ENCODE measurements at regions not wholly inside any gene's neighbourhood (a gene's known extent, or its start where the extent isn't known, plus 50 kb on each side); places are given as distances from the start of the nearest gene placed in this dataset.

DNA sequence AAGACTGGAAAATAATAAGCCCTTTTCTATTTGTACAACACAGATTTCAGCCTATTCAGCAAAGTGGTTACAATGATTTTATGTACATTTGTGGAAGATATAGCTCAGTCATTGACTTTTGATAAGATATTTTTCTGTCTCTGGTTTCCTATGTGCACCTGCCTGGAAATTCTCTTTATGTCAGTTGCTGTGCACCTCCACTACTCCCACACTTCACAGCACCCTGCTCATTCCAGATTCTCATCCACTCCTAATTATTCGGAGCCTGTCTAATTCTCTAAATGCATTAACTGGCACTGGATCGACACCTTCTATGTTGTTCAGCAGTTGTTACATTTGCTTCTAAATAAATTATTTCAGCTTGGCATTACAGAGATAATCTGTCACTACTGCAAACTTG, 275.1 kb upstream of the RND3 start:
- no peak for DNase-seq

DNA sequence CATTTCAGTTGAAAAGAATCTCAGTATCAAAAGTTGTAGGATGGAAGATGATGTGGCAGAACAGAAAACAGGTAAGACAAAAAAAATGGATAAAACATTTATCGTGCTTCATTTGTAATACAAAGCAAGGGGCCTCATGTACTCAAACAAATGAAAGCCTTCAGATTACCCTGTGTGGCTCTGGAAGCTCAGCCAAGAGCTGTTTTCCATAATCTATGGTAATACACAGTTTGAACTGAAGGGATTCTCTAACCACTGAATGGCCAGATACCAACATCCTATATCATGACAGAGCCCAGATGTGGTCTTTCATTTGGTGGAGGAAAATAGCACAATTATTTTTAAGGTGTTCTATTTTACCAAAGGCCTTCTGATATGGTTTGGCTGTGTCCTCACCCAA, 272.1 kb upstream of the RND3 start:
- no peak for DNase-seq

DNA sequence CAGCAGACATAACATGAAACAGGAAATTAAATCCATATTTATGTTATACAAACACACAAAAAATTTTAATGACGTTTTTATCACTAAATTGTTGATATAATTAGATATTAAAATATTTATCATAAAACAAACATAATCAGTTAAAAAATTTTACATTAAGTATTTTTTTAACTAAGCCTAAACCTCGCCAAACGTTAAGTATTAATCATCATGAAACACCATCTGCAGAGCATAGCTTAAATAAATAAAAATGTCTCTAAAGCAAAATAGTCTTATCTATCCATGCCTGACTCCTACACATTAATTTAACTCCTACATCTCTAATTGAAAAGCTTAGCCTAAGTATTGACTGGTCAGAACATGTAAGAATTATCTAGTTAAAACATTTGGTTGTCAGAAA, 271.6 kb upstream of the RND3 start:
- no peak for DNase-seq

DNA sequence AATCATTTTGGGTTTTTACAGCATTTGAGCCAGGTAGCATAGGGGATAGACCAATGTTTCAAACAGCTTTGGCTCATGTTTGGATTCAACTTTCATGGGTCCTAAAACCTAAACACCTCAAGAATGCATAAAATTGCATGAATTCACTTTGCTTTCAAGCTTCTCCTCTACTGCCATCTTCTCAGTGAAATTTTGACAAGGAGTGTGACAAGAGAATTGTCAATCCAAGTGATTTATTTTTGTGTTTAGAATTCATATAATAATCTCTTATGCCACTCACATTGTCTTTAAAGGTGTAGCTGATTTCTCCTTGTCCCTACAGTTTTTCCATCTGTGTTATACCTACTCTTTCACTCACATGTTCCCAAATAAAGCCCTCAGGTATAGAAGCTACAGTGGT, 264.8 kb upstream of the RND3 start:
- no peak for DNase-seq

DNA sequence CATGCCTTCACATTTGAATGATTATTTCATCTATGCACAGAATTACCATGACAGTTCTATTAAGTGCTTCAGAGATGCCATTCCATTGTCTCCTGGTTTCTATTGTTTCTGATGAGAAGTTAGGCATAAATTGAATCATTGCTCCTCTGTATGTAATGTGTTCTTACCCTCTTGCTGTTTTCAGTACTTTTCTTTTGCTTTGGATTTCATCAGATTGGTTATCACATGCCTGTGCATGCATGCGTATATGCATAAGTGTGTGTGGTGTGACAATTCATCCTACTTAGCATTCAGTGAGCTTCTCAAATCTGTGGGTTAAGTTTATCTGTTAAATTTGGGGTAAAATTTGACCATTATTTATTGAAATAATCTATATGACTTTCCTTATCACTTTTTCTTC, 263.3 kb upstream of the RND3 start:
- no peak for DNase-seq

DNA sequence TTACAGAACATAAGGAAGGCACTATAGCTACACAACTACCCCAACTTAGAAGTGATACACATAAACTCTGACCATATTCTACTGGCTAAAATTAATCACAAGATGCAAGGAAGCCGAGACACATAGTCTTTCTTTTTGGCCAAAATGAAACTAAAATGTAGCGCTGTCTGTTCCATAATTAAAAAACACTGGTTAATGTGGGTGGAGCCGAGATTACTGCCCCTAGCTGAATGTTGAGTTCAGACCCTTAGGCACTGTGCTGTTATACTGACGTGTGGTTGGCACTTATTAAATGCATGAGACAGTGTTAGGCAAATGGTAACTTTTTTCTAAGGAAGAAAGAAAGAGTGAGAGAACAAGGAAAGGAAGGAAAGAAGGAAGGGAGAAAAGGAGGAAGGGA, 254.6 kb upstream of the RND3 start:
- no peak for DNase-seq

DNA sequence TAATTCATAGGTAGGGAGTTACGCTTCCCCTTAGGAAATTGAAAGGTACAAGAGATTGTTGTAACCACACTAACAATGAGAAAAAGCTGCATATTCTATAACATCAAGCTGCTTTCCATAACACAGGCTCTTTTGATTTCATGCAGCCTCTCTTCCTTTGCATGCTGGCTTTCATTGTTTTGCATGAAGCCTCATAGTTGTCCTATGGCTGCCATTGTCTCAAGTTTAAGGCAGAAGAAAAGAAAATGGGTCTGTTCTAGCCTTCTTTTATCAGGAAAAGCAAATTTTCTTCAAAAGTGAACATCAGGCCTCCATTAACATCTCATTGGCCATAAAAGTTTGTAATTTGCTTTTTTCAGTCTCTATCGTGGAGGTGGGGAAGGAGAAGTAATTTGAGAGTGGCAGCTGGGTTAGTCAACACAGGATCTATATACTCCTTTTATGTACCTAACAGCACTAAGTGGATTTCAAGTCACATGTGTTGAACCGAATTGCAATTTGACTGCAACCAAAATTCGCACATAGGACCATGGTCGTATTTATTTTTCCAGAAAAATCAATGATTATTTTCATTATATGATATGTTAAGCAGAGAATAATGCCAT, 248.5 kb upstream of the RND3 start:
- no peak for DNase-seq

DNA sequence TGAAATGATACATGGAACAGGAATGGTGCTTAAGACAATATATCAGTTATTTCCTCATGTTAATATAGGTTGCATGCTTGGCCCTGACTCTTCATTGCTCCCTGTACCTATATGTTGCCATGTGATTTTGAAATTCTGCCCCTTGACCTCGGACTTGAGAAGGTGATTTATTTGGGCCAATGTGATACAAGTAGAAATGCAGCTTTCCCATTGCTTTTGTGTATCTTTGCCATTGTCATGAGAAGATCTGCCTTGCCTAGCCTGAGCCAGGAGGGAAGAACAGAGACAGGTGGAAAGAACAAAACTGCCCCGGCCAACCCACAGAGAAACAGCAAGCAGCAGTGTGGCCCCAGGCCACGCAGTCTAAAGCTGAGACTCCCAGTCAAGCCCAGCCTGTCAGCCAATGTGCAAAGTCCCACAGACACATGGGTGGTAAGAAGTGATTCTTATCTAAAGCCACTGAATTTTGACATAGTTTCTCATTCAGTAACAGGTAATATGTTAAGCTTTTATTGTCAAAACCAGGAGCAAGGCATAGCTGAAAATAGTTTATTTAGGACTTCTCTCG, 245.7 kb upstream of the RND3 start:
- no peak for DNase-seq

DNA sequence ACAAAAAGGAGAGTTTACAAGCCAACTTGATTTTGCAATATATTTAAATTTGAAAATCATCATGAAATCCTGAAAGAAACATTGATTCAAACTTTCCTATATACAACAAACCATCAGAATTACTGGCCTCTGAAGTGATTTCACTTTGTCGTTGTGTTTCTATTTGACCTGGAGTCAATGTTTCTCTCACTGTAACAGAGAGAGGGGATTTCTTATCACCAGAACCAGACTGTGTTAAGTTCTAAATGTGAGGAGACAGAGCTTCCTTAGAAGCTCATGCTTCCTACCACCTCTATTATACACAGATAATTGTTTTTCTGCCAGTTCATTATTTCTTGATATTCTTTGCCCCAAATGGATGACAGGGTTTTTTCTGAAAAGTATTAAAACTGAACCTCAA, 245.0 kb upstream of the RND3 start:
- no peak for DNase-seq

DNA sequence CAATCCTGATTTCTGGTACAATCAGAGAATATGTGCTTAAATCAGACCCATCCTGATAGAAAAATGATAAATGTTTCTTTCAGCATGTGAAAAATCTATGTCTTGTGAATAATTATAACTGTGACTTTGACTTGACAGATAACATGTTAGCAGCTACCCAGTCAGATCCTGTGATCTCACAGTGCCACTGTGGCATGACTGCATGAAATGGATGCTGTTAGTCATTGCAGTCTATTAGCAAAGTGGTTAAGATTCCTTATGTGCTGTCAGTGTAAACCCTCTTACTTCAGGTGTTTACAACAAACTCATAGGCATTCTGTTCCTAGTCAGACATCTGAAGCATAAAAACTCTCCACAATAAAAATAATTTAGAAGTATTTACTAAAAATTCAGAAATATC, 244.6 kb upstream of the RND3 start:
- DNase-seq, result no peak

DNA sequence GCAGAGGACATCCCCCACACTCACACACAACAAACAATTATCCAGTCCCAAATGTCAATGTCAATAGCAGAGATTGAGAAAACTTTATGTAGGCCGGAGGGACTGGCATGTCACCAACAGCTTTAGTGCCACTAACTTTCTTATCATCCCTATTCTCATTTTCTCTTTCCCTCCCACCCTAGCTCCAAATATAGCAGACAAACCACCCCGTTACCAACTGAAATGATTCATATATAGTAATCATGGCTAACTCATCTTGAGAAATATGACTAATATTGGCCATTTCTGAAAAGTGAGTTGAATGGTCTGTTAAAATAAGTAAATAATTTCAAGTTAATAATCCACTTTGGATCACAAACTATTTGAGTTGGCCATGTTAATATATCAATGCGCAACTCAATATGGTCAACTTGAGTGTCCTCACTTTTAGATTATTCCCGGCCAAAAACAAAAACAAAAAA, 242.1 kb upstream of the RND3 start:
- DNase-seq, result no peak

DNA sequence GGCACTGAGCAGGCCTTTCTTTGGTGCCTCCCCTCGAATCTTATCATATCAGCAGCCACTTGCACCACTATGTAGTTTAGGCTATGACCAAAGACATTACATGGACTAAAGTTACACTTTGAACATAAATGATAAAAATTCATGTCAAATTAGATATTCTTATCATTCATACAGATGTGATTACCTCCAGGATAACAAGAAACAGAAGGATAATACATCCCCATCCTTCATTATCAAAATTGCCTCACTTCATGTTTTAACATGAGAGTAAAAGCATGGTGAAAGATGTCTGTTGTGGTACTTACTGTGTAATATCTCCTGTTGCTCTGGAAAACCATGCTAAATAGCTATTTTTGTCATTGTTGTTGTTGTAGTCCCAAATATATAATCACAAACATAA, 230.8 kb upstream of the RND3 start:
- no peak for DNase-seq

DNA sequence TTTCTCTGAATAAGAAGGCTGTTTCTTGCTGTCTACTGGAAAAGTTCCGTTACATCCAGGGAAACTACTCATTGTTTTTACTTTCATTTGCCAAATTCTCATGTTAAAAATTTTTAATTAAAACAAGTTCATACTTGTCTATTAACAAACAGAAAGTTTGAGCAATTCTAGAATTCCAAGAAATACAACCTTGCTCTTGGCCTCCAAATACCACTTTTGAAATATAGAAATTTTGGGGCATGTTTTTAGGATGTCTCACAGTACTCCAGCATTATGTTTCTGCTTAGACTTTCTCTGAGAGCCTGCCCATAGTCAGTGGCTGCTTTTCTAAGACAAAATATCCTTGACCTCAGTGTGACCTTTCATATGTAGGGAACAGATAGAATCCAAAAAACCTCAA, 228.7 kb upstream of the RND3 start:
- DNase-seq, result no peak

DNA sequence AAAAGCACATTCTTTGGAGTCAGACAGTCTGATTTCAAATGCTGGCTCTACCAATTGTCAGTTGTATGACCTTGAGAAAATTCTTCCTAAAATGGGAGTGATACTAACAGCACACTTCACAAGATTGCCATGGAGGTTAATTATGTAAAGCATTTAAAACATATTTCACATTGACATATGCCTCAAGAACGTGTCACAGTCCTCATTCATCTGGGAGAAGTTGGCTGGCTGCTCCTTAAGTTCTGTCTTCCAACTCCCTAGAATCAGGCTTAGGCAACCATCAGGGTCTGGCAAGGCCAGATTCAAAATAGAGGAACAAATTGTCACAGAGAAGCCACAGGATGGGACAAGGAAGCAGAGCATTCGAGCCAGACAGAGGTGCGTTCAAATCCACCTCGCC, 228.0 kb upstream of the RND3 start:
- no peak for DNase-seq

DNA sequence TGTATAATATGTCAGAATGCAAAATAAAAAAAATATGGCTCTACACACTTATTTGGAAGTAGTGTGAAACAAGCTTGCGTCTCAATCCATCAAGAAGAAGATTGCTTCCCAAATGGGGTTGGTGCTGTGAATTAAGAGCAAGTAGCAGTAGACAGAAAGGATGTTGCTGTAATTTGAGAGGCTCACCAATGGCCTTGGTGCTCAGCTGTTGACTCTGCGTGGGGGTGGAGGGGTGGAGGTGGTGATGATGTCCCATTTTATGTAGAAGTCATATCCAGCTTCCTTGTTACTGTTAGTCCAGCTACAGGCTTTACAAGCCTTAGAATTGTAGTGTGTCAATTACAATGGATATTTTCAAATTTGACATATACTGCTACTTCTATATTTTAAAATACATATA, 223.4 kb upstream of the RND3 start:
- DNase-seq, result no peak

DNA sequence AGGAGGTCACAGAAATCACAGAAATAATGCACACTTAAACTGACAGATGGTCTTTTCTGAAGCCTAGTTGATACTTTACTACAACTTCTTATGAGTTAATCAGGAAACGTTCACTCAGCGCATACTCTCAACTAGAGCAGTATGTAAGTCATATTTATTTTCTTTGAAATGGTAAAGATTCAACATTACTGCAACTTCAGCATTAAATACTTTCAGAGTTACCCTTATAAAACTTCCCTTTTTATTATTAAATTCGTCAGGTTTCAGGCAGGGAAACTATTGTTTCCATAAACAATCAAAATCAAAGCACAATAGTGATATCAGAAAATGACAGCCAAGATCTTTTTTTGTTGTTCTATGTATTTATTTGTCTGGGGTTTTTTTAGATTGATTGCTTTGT, 222.6 kb upstream of the RND3 start:
- no peak for DNase-seq

DNA sequence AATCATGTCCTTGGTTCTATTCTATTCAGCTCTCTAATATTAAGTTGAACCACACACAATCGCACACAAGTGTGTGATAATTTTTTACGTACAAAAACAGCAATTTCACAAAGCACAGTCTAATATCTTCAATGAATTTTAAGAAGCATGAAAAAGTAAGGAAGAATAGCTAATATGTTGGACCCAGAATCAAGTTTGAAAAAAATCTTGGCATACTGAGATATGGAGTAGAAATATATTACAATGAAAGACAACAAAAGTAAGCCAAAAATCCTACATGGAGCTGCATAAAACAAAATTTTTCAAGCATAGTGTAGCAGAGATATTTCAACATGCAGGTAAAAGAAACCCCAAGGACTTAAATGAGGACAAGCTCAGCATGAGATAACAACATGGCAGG, 219.1 kb upstream of the RND3 start:
- DNase-seq, result no peak

DNA sequence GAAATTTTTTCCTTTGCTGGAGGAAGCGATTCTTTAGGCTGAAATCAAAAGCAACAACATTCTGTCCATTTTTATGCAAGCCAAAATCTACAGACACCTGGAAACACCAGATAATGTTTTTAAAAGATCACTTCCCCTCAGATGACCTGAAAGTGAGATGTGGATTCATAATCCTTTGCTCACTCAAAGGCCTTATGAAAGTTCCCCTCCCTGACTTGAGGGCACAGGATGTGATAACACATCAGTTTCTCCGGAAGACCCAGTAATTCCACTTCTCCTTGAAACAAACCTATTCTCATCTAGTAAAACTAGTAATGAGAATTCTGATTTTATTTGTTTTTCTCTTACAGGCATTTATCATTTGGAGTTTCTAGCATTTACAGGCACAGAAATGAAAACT, 218.3 kb upstream of the RND3 start:
- no peak for DNase-seq

DNA sequence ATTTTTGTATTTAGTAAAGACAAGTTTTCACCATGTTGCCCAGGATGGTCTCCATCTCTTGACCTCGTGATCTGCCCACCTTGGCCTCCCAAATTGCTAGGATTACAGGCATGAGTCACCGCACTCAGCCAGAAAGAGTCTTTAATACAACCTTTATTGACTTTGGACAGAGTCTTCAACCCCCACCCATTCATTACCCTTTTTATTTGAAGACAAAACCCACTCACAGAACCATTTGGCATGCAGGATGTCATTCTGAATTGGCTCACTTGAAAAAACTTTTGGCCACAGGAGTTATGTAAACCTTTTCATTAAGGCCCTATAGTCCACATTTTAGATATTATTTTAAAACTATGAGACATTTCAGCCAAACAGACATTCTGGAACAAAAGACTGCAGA, 217.9 kb upstream of the RND3 start:
- DNase-seq, result no peak

DNA sequence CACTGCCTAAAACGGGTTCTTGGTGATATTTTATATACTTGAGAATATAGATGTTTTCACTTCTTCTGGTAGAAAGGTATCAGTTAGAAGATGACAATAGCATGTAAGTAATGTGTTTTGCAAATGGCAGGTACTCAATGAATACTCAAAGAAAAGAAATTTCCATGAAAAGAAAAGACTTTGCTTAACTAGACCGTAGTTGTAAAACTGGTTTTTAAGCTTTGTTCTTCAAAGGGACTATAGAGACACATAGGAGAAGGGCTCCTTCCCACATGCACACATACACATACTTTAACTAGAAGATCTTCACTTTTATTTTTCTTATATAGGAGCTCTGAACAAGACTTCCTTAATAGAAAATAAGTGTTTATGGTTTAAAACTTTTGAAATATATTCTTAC, 215.3 kb upstream of the RND3 start:
- no peak for DNase-seq

DNA sequence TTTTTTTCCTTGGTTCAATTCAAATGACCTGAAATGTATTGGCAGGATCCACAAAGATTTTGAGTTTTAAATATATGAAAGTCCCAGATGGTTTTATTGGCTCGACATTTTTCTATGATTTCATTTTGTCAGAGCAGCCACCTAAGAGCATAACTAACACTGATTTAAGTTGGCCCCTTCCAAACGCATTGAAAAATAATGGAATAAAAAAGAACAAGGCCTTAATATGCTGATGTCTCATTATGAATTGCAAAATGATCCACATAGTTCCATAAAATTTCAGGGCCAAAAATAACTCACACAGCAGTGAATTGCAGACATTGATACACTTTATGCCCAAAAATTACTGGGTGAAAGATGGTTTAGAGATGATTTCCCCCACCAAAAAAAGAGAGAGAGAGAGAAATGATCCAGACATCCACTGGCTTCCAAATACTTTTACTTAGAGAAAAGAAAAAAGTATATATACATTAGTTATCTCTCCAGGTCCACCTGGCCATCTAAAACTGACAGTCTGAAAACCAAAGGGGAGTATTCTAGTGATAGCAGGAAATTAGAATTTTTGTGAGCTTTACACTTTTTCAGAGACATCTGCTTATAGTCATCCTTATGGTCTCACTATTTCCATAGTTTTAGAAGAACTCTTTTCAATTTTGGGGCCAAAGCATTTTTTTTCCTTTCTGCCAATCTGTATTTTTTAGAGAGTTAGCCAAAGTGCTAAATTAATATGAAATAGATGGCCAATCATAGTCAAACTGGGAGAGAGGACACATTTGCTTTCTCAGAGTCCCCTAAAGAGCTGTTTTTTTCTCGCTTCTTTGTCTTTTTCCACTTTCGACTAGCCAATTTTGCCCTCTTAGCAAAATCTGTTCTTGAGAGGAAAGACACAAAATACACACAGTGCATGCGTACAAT, 213.5 kb upstream of the RND3 start:
- no peak for DNase-seq

DNA sequence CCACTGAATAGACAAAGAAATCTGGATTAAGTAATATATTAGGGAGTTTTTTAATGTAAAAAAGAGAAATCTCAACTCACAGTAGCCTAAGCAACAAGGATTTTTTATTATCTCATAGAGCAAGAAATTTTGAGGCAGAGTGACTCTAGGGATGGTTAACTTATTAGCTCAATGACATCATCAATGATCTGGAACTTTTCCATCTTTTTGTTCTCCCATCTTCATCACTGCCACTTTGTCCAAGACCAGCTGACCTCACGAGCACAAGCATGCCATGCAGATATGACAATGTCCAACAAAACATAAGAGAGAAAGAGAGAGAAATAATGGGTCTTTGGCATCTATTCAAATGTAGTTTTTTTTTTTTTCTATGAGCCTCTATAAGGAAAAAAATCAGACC, 211.8 kb upstream of the RND3 start:
- no peak for DNase-seq

DNA sequence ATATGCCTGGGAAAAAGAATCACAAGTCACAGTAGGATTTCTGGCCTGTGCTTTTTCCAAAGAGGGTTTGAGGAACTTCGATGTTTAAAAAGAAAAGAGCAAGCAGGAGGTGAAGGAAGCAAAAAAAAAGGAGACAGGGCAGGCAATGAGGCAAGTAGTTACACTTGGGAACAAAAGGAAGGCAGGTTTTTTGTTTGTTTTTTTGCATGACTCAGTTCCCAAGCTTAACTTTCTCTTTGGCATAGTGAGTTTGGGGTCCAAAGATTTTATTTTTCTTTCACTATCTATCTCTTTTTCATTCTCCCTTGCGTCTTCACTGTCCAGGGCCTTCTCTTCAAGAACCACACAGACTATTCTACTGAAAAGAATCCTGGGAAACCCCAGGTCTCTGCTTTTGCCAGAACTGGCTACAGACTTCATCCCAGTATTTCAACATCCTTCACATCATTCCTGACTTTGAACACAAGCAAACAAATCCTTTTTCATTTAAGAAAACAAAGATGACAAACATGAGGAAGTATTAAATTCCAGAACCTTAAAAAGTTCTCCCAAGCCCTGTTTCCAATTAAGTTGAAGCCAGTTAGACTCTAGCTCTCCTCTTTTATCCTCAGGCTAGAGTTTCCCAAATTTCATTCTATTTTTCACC, 210.7 kb upstream of the RND3 start:
- DNase-seq, result no peak

DNA sequence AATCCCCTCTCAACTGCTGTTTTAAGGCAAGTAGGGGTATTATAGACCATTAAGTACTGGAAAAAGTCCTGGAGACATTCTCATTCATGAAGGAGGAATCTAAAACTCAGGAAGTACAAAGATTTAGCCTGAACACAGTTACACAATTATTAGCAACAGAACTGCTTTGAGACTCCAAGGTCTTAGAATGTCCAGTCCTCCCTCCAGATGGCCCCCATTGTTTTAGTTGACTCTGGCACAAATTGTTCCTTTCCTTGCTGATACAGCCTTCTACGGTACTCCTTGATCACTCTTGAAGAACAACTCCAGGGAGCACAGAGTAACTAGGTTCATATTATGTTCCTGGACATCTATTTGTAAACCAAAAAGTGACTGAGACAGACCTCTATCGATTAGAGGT, 210.1 kb upstream of the RND3 start:
- DNase-seq, result no peak
